ENCODE measurements at regions not wholly inside any gene's neighbourhood (a gene's known extent, or its start where the extent isn't known, plus 50 kb on each side); places are given as distances from the start of the nearest gene placed in this dataset.

GRCh38 chr12:98149270-98149669, 366.1 kb upstream of the TMPO start:
- DNase-seq (ENCODE audit: low read depth) = no peak

GRCh38 chr12:98149691-98150210, 365.6 kb upstream of the TMPO start:
- DNase-seq (ENCODE audit: low read depth) = no peak

GRCh38 chr12:98151105-98151590, 364.2 kb upstream of the TMPO start:
- no peak for DNase-seq (ENCODE audit: low read depth)

GRCh38 chr12:98151984-98152383, 363.4 kb upstream of the TMPO start:
- no peak for DNase-seq (ENCODE audit: low read depth)

GRCh38 chr12:98154850-98155249, 360.5 kb upstream of the TMPO start:
- DNase-seq (ENCODE audit: low read depth) = no peak

GRCh38 chr12:98156697-98157096, 358.7 kb upstream of the TMPO start:
- no peak for DNase-seq (ENCODE audit: low read depth)

GRCh38 chr12:98162906-98163678, 352.3 kb upstream of the TMPO start:
- DNase-seq (ENCODE audit: low read depth) = no peak

GRCh38 chr12:98172304-98172703, 343.1 kb upstream of the TMPO start:
- DNase-seq (ENCODE audit: low read depth) = no peak

- DNase-seq (ENCODE audit: low read depth) = no peak
Measured at GRCh38 chr12:98172801-98173200, 342.6 kb upstream of the TMPO start.

- DNase-seq (ENCODE audit: low read depth) = no peak
Measured at GRCh38 chr12:98173773-98174427, 341.5 kb upstream of the TMPO start.

- DNase-seq (ENCODE audit: low read depth) = no peak
Measured at GRCh38 chr12:98174428-98174809, 341.0 kb upstream of the TMPO start.

GRCh38 chr12:98178126-98178525, 337.3 kb upstream of the TMPO start:
- DNase-seq (ENCODE audit: low read depth) = no peak

- no peak for DNase-seq (ENCODE audit: low read depth)
Measured at GRCh38 chr12:98179151-98179550, 336.2 kb upstream of the TMPO start.

- no peak for DNase-seq (ENCODE audit: low read depth)
Measured at GRCh38 chr12:98180603-98181002, 334.8 kb upstream of the TMPO start.

- no peak for DNase-seq (ENCODE audit: low read depth)
Measured at GRCh38 chr12:98182821-98183220, 332.6 kb upstream of the TMPO start.

GRCh38 chr12:98185606-98186005, 329.8 kb upstream of the TMPO start:
- DNase-seq (ENCODE audit: low read depth) = no peak

- no peak for DNase-seq (ENCODE audit: low read depth)
Measured at GRCh38 chr12:98188650-98189077, 326.7 kb upstream of the TMPO start.

GRCh38 chr12:98194591-98194990, 320.8 kb upstream of the TMPO start:
- DNase-seq (ENCODE audit: low read depth) = no peak

GRCh38 chr12:98198261-98198982, 317.0 kb upstream of the TMPO start:
- DNase-seq (ENCODE audit: low read depth) = no peak

- DNase-seq (ENCODE audit: low read depth) = no peak
Measured at GRCh38 chr12:98208816-98209215, 306.6 kb upstream of the TMPO start.

GRCh38 chr12:98211909-98212695, 303.3 kb upstream of the TMPO start:
- no peak for DNase-seq (ENCODE audit: low read depth)

- no peak for DNase-seq (ENCODE audit: low read depth)
Measured at GRCh38 chr12:98213556-98213955, 301.8 kb upstream of the TMPO start.
